Inflammatory macrophage treated with lipopolysaccharide for 4 hours (primary cell): ENCODE measurements at regions not wholly inside any gene's neighbourhood (a gene's known extent, or its start where the extent isn't known, plus 50 kb on each side); places are given as distances from the start of the nearest gene placed in this dataset.

Experiments
- DNase-seq: peaks from one replicate; pipeline ENCODE4 v3.0.0-alpha.2; 2020

GRCh38 chr1:106523497-106523896, 533.0 kb upstream of the PRMT6 start:
- DNase-seq, result no peak

GRCh38 chr1:106524631-106525030, 531.8 kb upstream of the PRMT6 start:
- DNase-seq, result no peak

GRCh38 chr1:106526650-106527049, 529.8 kb upstream of the PRMT6 start:
- DNase-seq, result no peak

GRCh38 chr1:106534612-106535011, 521.9 kb upstream of the PRMT6 start:
- DNase-seq, result no peak

- no peak for DNase-seq
These were observed 519.7 kb upstream of the PRMT6 start for GRCh38 chr1:106536741-106537140.

- no peak for DNase-seq
These were observed 507.7 kb upstream of the PRMT6 start for GRCh38 chr1:106548726-106549125.

GRCh38 chr1:106554294-106554693, 502.2 kb upstream of the PRMT6 start:
- no peak for DNase-seq

- DNase-seq, result no peak
These were observed 500.9 kb upstream of the PRMT6 start for GRCh38 chr1:106555571-106555970.

- no peak for DNase-seq
These were observed 492.3 kb upstream of the PRMT6 start for GRCh38 chr1:106564192-106564591.

GRCh38 chr1:106568201-106568974, 488.1 kb upstream of the PRMT6 start:
- no peak for DNase-seq

- no peak for DNase-seq
These were observed 485.4 kb upstream of the PRMT6 start for GRCh38 chr1:106571109-106571508.

GRCh38 chr1:106584107-106584506, 472.4 kb upstream of the PRMT6 start:
- no peak for DNase-seq

- no peak for DNase-seq
These were observed 471.8 kb upstream of the PRMT6 start for GRCh38 chr1:106584676-106585075.

GRCh38 chr1:106600626-106601025, 455.8 kb upstream of the PRMT6 start:
- no peak for DNase-seq

- DNase-seq, result no peak
These were observed 452.9 kb upstream of the PRMT6 start for GRCh38 chr1:106603616-106604015.

GRCh38 chr1:106608841-106609240, 447.6 kb upstream of the PRMT6 start:
- no peak for DNase-seq

- no peak for DNase-seq
These were observed 443.4 kb upstream of the PRMT6 start for GRCh38 chr1:106613068-106613467.

- DNase-seq, result no peak
These were observed 442.6 kb upstream of the PRMT6 start for GRCh38 chr1:106613861-106614260.

- DNase-seq, result no peak
These were observed 441.0 kb upstream of the PRMT6 start for GRCh38 chr1:106615473-106615872.

GRCh38 chr1:106619080-106619826, 437.2 kb upstream of the PRMT6 start:
- DNase-seq, result no peak

GRCh38 chr1:106619827-106620134, 436.7 kb upstream of the PRMT6 start:
- no peak for DNase-seq

GRCh38 chr1:106620521-106620954, 435.9 kb upstream of the PRMT6 start:
- DNase-seq, result no peak

- DNase-seq, result no peak
These were observed 434.6 kb upstream of the PRMT6 start for GRCh38 chr1:106621853-106622252.

GRCh38 chr1:106637566-106637965, 418.9 kb upstream of the PRMT6 start:
- no peak for DNase-seq
